H1 (cell line): ENCODE measurements at regions not wholly inside any gene's neighbourhood (a gene's known extent, or its start where the extent isn't known, plus 50 kb on each side); places are given as distances from the start of the nearest gene placed in this dataset.

ENCODE experiments used
- CBX8 ChIP-seq: fragments of 300-800, 300-1000 bp; sonication (generic); IDR thresholded peaks from 2 replicates; pipeline ENCODE4 v1.7.1; 2016; ENCODE audit warnings: low read depth, low read length, borderline replicate concordance
- RBBP5 ChIP-seq: IDR thresholded peaks from 2 replicates; pipeline ENCODE4 v1.7.1; 2012; ENCODE audit warnings: low read depth, mild to moderate bottlenecking, inconsistent platforms, low read length, moderate library complexity, borderline replicate concordance
- SIN3A ChIP-seq, 2 experiments: IDR thresholded peaks in 1 of 2; conservative IDR thresholded peaks in 1 of 2; 2 replicates each; pipeline ENCODE4 v1.6.1; 2011 to 2012; ENCODE audit warnings: low read length in 2 of 2, improper control_type of control experiment in 1 of 2, low read depth in 1 of 2, mild to moderate bottlenecking in 1 of 2

DNA sequence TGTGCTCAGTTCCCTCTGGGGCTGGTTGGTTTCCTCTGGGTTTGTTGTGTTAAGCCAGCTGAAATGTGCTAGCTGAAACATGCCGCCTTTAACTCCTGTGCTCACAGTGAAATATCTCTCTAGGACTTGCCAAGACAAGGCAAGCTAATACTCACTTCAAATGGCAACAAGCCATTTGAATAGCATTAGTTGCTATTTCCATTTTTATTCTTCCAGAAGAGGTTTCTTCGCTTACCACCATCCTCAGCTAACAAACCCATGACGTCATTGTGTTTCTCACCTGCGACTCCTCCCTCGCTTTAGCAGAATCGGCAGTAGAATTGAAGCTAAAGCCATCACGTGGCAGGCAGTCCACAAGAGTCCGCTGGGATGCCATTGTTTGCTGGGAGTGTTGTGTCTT lies 61.3 kb downstream of the ZNF22 start (continued):
- TF ChIP-seq CBX8, result no peak
- TF ChIP-seq SIN3A (conservative IDR thresholded peaks at IDR 0.05 in 1 of 2, IDR thresholded peaks at IDR 0.05 in 1 of 2; ENCODE audit: low read depth in 1 of 2, low read length in 2 of 2), result no peak
- no peak for TF ChIP-seq RBBP5
